CD1c-positive myeloid dendritic cell (primary cell): ENCODE measurements at regions not wholly inside any gene's neighbourhood (a gene's known extent, or its start where the extent isn't known, plus 50 kb on each side); places are given as distances from the start of the nearest gene placed in this dataset.
A peak's percentile ranks its signal among the peaks of the same experiment; 100 is the strongest.
"Not testable (repeated sequence)": the region's sequence is repeated elsewhere in the genome, so short reads cannot be mapped to it uniquely, and the experiment has no call there.

ENCODE experiments used
- DNase-seq: peaks from one replicate; pipeline ENCODE4 v3.0.0-alpha.2; 2016; ENCODE audit errors: extremely low spot score

DNA sequence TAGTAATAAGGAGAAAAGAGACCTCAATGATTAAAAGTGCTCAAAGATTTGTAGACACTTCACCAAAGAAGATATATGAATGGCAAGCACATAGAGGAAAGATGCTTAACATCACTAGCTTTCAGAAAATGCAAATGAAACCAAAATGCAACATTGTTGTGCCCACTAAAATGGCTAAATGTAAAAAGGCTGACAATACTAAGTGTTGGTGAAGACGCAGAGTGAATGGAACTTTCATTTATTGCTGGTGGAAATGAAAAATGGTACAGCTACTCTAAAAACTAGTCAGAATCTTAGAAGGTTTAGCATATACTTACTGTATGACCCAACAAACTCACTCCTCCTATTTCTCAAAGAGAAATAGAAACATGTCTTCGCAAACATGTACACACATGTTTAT lies 212.9 kb upstream of the PITRM1 start:
- no peak for DNase-seq

DNA sequence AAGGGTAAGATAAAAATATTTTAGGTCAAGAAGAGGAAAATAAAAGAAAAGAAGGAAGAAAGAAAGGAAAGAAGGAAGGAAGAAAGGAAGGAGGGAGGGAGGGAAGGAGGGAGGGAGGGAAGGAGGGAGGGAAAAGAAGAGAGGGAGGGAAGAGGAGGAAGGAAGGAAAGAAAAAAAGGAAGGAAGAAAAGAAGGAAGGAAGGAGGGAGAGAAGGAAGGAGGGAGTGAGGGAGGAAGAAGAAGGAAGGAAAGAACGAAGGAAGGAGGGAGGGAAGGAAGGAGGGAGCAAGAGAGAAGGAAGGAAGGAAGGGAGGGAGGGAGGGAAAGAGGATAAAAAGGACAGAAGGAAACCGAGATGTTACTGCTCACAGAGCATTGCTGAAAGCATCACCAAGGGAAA lies 209.5 kb upstream of the PITRM1 start:
- no peak for DNase-seq

DNA sequence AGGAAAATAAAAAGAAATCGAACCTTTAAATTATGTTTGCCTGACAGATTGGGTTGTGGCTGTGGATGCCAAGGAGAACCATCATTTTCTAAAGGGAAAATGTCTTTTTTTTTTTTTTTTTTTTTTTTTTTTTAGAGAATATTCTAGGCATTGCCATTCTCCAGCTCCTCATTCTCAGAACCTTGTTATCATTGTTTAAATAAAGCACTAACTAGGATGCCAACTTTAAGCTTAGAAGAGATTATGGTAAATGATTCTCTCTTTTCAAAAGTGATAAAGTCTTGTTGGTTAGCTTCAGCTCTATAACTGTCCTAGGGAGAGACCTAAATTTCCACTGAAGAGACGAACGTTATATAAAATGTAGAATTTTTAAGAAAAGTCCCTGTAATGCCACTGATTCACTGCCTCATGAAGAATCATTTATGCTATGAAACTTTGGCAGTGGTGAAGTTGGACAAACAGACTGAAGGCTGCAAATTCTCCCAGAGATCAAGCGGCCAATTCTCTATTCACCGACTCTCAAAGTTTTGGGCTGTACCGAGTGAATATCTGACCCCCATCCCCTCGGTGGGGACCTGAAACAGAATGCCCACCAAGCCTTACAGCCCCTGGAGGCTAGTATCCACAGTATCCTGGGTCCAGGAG lies 207.9 kb upstream of the PITRM1 start:
- no peak for DNase-seq

DNA sequence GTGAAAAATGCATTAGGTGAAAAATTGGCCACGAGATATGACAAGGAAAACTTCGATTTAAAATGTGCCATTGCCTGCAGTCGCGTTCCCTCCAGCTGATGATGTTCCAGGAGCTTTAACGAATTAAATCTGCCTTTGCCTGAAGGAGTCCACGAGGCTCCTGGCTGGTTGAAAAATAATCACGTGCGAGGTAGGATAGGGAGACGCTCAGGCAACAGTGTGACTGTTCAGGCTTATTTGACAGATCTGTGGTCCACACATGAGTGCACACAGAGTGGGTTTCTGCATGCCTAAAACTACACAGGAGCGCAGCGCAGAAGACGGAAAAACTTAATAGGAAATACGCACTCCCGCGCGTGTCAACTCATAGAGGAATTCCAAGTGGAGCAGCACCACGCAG lies 204.0 kb upstream of the PITRM1 start:
- no peak for DNase-seq

DNA sequence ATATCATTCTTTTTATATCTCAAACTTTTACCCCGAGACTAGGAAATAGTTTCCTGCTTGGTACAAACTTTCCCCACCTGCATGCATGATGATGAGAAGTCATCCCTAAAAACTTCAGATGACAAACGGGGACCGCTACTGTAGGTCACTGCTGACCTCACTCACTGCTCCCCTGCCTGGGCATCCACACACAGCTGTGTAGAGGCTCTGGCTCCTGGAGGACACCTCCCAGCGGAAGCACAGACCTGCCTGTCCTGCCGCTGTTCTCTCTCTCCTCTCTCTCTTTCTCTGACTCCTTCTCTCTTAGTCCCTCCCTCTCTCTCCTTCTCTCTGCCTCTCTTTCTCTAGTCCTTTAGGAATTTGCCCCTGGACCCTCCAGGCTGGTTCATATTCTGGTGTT lies 202.9 kb upstream of the PITRM1 start:
- DNase-seq: no peak

DNA sequence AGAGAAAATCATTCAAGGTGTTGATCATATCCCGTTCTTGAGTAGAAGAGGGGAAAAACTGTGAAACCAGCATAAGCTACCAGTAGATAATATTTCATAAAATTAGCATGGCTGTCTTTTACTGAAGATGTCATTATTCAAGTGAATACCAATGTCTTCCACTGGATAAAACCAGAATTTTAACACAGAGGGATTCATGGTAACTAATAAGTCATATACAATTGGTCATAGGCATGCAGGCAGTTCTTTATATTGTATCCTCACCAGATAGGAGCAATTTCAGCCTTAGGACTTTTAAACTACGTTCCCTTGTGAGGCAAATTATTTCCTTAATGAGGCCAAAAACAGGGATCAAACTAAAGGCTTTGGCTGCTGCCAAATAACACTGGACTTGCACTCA lies 202.3 kb upstream of the PITRM1 start:
- DNase-seq: no peak

DNA sequence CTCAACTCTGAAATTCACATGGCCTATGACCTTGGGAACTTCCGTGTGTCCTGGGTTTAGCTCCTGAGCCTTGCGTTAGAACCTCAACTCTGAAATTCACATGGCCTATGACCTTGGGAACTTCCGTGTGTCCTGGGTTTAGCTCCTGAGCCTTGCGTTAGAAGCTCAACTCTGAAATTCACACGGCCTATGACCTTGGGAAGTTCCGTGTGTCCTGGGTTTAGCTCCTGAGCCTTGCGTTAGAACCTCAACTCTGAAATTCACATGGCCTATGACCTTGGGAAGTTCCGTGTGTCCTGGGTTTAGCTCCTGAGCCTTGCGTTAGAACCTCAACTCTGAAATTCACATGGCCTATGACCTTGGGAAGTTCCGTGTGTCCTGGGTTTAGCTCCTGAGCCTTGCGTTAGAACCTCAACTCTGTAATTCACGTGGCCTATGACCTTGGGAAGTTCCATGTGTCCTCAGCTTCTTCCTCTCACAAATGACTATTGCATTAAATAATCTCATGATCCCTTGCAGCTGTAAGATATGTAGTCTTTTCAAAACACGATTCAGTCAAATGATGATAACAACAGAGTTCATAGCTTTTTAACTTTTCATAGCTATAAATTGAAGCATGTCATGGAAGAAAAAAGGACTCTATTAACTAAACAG lies 200.9 kb upstream of the PITRM1 start:
- not testable (repeated sequence) for DNase-seq

DNA sequence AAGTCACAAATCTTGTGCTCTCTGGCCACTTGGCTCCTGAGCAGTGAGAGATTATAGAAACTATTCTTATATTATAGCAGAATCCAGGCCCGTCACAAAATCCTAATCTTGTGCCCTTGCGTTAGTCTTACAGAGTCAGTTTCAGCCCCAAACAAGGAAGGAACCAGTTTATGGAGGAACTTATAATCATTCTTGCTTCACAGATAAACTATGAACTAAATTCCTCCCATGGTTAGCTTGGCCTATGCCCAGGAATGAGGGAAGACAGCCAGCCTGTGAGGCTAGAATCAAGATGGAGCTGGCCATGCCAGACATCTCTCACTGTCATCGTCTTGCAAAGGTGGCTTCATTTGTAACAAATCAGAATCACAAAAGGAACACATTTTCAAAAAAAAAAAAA lies 199.7 kb upstream of the PITRM1 start:
- DNase-seq: peak; percentile 4

DNA sequence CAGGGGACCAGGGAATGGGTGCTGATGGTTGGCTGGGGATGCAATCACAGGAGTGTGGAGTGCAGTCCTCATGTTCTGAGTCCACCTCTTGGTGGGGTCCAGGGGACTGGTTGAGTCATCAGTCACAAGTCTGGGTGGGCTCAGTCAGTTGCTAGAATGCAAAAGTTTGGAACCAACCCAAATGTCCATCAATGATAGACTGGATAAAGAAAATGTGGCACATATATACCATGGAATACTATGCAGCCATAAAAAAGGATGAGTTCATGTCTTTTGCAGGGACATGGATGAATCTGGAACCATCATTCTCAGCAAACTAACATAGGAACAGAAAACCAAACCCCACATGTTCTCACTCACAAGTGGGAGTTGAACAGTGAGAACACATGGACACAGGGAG lies 199.0 kb upstream of the PITRM1 start:
- not testable (repeated sequence) for DNase-seq

DNA sequence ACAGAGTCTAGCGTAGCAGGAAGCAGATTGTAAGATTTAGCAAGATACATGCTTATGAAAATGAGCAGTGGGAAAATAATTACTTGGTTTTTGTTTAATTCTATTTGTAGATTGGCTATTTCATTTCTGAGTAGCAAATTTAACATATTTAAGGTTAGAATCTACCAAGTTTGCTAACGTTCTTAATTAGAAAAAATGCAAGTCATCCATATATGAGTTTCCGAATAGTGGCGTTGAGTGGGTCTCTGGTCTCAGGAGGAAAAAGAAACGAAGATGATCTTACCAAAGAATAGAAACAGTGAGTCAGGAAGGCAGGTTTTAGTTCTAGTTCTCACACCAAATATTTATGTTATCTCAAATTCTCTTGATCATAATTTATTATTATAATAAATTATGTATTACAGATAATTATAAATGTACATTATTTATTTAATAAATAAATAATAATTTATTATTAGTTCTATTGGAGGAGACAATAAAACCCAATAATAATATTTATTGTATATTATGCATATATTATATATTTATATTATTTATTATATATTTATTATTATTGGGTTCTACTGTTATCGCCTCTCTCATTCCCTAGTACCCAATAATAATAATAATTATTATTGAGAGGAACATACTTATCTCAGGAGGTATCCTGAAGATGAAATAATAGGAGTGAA lies 194.3 kb upstream of the PITRM1 start:
- DNase-seq: no peak

DNA sequence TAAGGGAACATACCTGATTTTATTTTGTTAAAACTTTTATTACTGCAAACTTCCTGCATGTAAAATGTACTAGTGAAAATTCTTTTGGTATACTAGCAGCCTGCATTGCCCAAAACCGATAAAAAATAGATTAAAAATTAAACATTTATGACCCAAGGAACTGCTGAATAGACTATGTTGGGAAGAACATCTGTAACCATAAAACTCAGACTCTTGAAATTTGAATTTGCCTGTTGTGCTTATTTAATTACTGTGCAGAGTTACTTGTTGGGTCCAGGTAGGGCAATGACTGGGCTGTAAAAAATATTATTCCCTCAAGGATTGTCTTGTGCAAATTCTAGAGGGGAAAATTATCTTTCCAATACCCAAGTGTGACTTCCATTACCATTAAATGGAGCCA lies 193.5 kb upstream of the PITRM1 start:
- no peak for DNase-seq

DNA sequence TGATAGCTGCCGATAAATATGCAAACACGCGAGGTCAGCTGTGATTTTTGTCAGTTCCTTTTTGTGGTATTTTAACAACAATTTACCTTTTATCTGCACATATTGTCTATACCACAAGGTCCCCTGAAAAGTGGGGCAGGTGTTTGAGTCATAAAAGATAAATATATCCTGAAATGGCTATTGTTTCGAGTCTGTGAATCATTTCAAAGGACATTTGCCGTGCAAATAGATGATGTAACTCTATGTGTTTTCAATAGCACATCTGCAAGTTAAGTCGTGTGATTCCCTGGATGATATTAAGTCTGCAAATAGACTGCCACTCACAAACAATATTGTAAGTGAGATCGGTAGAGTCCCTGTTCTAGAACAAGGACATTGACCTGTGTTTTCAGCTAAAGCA lies 193.0 kb upstream of the PITRM1 start:
- no peak for DNase-seq

DNA sequence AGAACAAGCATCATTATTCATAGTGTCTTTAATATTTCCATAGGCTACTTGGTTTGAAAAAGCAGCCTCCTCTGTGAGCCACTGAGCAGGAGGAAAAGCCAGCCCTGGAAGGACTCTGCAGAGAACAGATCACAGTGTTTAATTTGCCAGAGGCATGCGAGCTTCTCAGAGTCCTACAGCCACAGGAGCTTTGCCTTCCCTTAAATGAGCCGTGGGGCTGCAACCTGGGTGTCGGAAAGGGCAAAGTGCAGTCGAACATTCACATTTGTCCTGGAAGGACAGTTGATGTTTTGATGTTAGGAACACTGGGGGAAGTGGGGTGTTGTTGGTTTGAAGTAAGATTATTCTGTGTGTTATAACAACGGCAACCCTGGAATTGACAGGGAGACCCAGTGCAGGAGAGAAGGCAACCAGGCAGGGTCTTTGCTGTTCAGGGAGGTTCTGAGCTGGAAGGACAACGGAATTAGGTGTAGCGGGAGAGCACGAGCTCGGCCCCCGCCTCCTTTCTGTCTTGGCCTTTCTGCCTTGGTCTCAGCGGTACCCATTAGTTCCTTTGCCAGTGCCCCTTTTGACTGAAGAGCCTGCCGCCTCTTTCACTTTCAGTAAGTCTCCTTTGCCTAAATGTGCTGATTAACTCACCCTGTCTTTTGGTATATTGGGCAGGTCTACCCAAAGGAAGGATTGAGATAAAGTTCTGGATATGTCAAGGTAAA lies 192.3 kb upstream of the PITRM1 start:
- no peak for DNase-seq

DNA sequence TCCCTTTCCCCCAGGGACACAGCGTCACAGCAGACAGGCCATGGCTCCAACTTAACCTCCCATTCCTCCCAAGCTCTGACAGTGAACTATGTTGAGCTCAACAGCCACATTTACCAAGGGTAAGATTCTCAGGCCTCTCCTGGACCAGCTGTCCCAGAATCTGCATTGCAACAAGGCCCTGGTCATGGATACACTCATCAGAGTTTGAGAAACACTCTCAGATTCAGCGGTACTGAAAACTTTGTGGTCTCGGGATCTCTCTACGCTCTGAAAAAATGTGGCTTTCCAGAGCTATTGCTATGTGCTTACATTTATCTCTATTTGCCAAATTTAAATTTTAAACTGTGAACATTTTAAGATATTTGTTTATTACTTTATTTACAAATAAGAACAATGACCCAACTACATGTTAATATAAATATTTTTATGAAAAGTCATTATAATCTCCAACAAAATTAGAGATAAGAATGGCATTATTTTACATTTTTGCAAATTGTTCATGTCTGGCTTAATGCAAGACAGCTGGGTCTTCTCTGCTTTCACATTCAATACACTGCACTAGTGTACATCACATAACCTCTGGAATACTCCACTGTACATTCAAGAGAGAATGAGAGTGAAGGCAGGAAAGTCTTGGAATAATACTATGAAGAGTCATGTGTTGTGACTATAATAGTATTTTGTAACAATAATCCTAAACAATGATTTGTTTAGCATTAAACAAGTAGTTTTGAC lies 190.9 kb upstream of the PITRM1 start:
- DNase-seq: no peak

DNA sequence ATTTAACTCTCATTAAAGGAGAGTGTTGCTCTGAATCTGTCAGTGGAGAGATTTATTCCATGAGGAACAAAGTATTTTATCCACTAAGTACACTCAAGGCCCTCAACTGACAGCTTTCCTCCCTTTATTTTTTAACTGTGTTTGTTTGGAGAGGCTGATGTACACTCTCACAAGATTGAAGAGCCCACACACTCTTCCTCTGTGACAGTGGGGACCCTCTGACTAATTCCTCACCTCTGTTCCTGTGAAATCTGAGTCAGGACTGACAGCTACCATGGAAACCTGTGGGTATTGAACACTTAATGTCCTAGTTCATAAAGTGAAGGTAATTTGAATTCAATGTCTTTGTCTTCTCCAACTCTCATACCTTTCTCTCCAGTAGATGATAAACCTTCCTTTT lies 189.8 kb upstream of the PITRM1 start:
- DNase-seq: no peak

DNA sequence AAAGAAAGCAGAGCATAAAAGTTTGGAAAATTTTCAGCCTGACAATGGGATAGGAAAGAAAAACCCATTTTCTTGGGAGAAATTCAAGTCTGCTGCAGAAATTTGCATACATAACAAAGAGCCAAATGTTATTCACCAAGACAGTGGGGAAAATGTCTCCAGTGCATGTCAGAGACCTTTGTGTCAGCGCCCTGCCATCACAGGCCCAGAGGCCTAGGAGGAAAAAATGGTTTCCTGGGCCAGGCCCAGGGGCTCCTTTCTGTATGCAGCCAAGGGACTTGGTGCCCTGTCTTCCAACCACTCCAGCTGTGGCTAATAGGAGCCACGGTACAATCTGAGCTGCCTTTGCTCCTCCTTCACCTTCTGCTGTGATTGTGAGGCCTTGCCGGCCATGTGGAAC lies 189.1 kb upstream of the PITRM1 start:
- DNase-seq: no peak

DNA sequence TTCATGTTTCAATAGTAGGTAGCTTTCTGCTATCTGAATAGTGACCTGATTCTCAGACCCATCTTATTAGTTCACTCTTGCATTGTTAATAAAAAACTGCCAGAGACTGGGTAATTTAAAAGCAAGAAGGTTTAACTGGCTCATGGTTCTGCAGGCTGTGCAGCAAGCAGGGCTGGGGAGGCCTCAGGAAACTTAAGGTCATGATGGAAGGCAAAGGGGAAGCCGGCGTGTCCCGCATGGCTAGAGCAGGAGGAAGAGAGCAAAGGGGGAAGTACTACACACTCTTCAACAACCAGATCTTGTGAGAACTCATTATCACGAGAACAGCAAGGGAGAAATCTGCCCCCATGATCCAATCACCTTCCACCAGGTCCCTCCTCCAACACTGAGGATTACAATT lies 185.2 kb upstream of the PITRM1 start:
- DNase-seq: peak; percentile 42

DNA sequence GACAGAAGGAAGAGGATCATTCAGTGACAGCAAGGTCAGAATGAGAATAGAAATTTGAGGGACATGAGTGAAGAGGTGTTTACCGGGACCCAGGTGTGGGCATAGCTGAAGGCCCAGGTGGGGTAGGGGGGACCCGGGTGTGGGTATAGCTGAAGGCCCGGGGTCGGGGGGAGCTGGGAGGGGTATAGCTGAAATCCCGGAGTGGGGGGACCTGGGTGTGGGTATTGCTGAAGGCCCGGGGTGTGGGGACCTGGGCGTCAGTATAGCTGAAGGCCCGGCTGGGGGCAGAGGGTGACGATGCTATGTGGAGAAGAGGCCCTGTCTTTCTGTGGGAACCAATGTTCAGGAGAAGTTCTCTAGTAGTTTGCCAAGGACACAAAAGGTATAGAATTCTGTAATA lies 183.0 kb upstream of the PITRM1 start:
- DNase-seq: no peak

DNA sequence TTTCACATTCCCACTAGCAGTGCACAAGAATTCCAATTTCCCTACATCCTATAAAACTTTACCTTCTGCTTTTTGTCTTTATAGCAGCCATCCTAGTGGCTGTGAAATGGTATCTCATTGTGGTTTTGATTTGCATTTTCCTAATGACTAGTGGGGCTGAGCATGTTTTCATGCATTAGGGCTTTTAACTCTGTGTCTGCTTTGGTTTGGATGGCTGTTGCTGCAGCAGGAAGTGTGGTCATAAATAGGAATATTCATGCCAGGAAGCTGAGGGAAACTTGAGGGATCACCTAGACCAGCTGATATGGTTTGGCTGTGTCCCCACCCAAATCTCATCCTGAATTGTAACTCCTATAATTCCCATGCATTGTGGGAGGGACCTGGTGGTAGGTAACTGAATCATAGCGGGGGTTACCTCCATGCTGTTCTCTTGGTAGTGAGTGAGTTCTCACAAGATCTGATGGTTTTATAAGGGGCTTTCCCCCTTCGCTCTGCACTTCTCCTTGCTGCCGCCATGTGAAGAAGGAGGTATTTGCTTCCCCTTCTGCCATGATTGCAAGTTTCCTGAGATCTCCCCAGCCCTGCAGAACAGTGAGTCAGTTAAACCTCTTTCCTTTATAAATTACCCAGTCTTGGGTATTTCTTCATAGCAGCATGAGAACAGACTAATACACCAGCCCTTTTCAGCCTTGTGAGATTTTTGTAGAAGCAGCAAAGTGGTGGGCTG lies 181.8 kb upstream of the PITRM1 start:
- DNase-seq: peak; percentile 18

DNA sequence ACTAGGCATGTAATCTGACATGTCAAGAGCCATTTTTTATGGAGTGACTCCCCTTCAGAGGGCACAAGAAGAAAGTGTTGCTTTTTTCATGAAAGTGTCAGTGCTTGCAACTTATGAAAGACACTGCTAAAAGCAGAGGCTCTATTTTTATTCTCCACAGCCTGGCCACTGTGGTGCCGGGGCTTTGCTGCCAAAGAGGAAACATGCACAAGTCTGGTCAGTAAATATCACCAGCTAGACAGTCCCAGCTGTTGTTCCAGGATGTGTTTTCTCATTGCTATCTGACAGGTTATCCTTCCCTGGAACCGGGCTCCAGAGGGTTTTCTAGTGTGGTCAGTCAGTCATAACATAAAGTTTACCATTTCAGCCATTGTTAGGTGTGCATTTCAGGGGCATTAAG lies 180.7 kb upstream of the PITRM1 start:
- no peak for DNase-seq

DNA sequence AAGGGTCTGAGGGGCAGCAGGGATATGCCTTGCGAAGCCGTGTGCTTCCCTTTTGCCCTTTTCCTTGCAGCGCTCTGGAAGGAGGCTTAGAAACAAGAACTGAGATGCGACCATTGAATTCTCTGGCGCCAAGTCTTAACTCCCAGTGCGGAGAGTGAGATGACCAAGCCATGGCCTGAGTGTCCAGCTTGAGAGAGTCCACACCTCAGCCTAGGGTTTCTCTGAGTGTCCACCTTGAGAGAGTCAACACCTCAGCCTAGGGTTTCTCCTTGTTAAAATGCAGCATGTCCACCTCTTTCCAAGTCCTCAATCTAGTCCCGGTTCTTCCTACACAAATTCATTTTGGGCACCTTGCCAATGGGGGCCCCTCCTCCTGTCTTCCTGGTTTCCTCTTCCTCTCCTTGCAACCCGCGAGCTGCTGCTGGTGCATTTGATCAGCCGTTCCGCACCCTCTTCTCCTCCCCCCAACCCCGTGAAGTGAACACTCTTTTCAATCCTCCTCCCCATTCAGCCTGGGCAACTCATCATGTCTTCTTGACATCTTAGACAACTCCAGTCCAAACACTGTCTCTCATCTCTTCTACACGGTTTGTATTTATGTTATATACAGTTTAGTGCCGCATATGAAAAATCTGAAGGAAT lies 178.2 kb upstream of the PITRM1 start:
- DNase-seq: no peak
